ENCODE measurements at regions not wholly inside any gene's neighbourhood (a gene's known extent, or its start where the extent isn't known, plus 50 kb on each side); places are given as distances from the start of the nearest gene placed in this dataset.
"Not testable (repeated sequence)": the region's sequence is repeated elsewhere in the genome, so short reads cannot be mapped to it uniquely, and the experiment has no call there.

DNA sequence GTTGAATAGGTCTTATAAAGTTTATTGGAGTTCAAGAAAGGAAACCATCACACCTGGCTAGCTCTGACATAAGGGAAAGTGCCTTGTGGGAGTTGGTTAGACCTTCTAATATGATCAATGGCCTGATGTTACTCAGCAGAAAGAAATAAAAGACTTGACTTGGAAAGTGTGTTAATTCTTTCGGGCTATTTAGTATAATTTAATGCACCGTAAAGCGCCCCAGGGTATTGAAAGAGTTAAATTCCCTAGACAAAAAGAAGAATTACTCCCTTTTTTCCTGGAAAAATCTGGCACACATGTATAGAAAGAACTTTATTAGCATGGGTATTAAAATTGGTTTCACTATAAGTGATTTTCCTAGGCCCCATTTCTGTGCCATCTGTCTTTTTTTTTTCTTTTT lies 1125.7 kb upstream of the FLRT2 start:
- DNase-seq (ENCODE audit: low read depth in 3 of 3) = no peak

- no peak for DNase-seq (ENCODE audit: low read depth in 3 of 3)
These were observed 1120.5 kb upstream of the FLRT2 start for GRCh38 chr14:84409435-84409834.

DNA sequence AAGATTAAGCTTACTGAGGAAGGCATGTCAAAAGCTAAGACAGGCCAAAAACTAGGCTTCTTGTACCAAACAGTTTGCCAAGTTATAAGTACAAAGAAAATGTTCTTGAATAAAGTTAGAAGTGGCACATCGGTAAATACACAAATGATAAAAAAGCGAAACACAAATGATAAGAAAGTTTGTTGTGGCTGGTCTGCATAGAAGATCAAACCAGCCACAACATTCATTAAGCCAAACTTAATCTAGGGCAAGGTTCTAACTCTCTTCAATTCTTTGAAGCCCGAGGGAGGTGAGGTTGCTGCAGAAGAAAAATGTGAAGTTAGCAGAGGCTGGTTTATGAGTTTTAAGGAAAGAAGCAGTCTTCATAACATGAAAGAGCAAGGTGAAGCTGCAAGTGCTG lies 1119.6 kb upstream of the FLRT2 start:
- no peak for DNase-seq (ENCODE audit: low read depth in 3 of 3)

- no peak for DNase-seq (ENCODE audit: low read depth in 3 of 3)
These were observed 1109.7 kb upstream of the FLRT2 start for GRCh38 chr14:84420221-84420620.

DNA sequence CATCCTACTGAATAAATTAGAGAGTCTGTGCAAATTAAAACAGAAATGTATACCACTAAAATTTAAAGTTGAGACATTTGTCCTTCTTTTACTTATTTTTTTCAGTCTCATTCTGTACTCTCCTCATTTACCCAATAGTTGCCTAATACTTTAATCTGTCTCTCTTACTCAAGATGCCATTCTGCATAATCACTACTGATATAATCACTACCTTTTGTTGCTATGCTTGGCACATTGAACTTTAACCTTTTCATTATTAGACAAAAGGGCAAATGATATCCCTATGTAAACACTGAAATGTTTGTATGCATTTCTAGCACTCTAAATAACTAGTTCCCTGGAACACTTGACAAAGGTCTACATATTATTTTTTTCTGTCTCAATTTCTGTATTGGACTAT lies 1108.3 kb upstream of the FLRT2 start:
- no peak for DNase-seq (ENCODE audit: low read depth in 3 of 3)

GRCh38 chr14:84425968-84426367 lies 1104.0 kb upstream of the FLRT2 start:
- DNase-seq (ENCODE audit: low read depth in 3 of 3) = no peak

DNA sequence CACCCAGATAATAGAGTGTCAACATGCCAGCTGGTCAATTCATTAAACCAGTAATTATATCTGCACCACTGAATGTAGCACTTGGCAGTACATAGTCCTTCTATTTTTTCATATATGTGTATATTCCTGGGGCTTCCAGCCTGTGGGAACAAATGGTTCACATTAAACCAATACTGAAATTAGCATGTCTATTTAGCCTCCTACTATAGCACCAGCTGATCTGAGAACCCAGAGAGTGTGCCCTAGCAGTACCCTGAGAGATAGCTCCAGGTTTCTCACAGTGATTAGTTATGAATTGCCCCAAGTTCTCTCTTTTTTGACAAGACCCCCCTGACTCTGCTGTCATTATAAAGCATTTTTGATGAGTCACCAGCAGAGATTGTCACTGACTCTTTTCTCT lies 1097.3 kb upstream of the FLRT2 start:
- no peak for DNase-seq (ENCODE audit: low read depth in 3 of 3)

- DNase-seq (ENCODE audit: low read depth in 3 of 3) = no peak
These were observed 1096.0 kb upstream of the FLRT2 start for GRCh38 chr14:84433961-84434360.

GRCh38 chr14:84435820-84436324 lies 1094.1 kb upstream of the FLRT2 start:
- no peak for DNase-seq (ENCODE audit: low read depth in 3 of 3)

- DNase-seq (ENCODE audit: low read depth in 3 of 3) = no peak
These were observed 1093.4 kb upstream of the FLRT2 start for GRCh38 chr14:84436528-84436927.

- DNase-seq (ENCODE audit: low read depth in 3 of 3) = no peak
These were observed 1087.4 kb upstream of the FLRT2 start for GRCh38 chr14:84442521-84442920.

GRCh38 chr14:84445486-84445885 lies 1084.5 kb upstream of the FLRT2 start:
- no peak for DNase-seq (ENCODE audit: low read depth in 3 of 3)

GRCh38 chr14:84446250-84446649 lies 1083.7 kb upstream of the FLRT2 start:
- no peak for DNase-seq (ENCODE audit: low read depth in 3 of 3)

DNA sequence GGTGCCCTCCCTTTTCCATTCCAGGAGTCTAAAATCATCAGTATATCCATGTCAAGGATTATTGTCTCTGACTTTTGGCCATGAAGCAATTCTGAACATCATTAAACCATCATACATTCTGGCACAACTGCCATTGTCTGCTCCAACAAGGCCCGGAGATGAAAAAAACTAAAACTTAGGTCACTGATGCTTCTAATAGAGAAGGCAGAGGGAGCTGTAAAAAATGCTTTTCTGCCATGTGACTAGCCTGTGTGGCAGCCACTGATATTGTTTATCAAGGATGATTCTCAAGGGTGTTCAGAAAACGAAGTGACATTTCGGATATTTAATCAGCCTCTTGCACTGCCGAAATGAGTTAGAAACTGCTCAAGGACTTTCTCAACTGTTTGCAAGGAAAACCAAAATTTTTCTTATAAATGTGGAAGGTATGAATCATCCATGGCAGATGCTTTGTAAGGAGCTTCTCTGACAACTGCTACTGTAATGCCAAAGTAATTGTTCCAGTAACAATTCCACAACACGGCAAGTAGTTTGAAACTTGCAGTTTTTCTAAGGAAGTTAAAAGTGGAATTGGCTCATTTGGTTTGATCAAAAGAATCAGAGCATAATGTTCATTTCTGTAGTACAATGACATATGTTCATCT lies 1076.5 kb upstream of the FLRT2 start:
- no peak for DNase-seq (ENCODE audit: low read depth in 3 of 3)

GRCh38 chr14:84454114-84454513 lies 1075.8 kb upstream of the FLRT2 start:
- DNase-seq (ENCODE audit: low read depth in 3 of 3) = no peak

DNA sequence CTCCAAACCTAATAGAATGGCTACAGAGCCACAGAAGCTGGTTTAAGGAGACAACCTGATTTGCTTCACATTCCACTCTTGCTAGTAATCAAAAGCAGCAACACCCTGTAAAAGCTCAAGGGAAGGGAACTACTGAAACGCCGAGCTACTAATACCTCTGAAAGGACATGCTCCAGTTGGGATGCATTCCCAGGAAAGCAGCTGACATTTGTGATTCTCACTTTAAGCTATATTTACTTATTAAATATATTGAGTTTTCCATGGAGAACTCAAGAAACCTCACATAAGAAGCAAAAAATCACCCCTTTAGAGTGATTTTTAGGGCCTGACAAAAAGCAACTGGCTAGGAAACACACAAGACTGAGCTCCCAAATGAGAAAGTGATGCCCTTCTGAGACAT lies 1073.0 kb upstream of the FLRT2 start:
- no peak for DNase-seq (ENCODE audit: low read depth in 3 of 3)

DNA sequence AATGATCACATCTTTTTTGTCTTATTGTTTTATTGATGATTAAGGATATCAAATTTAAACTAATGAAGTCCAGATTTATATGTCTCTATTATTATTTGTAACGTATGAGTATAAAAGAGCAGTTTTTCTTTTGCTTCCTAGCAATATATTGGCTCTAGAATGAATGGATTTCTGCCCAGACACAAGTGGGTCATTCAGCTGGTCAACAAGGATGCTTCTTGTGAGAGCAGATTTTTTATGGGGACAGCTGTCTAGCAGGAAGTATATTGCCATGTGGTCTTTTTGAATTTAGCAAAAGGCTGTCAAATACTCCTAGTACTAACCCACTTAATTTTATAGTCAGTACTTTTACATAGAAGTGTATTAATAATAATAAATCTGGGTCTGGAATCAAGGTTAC lies 1071.1 kb upstream of the FLRT2 start:
- no peak for DNase-seq (ENCODE audit: low read depth in 3 of 3)

DNA sequence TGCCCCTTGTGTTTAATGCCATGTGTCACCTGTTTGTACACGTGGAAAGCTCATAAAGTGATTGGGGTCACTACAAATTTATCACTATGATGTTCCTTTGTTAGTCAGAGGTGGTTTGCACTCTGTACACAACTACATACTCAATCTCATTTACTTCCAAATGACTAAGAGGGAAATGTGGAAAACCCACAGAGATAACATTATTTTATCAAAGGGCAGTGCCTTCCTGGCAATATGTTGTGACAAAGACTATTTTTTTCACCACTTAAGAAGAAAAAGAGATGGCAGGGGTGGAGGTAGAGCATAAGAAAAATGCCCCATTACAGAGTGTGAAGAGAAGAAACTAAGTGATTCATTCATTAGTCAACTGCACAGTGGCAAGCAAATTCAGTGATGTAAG lies 1064.1 kb upstream of the FLRT2 start:
- DNase-seq (ENCODE audit: low read depth in 3 of 3) = no peak

- DNase-seq (ENCODE audit: low read depth in 3 of 3) = no peak
These were observed 1061.8 kb upstream of the FLRT2 start for GRCh38 chr14:84468153-84468552.

DNA sequence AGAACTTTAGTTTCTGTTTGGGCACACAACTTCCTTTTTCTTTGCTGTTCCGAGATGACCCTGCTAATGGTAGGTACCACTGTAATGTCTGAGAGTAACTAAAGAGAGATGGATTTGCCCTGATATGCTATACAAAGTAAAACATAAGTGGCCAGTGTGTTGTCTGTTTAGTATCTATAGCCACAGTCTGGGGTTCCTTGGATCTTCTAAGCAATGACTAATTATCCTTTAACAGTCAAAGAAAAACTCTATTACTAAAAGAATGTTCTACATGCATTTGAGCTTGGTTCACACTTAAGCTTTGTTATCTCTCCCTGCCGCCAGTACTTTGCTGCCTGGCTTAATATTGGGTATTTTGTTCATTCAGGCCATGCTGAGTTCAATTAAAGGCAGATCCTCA lies 1051.9 kb upstream of the FLRT2 start:
- no peak for DNase-seq (ENCODE audit: low read depth in 3 of 3)

- DNase-seq (ENCODE audit: low read depth in 3 of 3) = no peak
These were observed 1047.5 kb upstream of the FLRT2 start for GRCh38 chr14:84482256-84483071.

DNA sequence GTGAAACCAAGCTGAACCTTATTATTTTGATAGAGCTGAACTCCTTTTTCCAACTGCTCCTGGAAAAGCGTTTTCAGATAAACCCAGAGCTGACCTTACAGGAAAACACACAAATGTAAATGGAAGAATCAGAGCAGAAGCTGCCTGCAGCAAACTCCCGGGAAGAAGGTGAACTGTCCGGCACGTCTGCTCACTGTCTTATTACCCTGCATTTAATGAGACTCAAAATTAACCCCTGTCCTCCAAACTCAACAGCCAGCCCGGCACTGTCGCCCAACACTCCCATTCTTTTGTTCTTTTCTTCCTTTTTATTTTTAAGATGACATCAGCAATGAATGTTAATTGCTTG lies 1046.9 kb upstream of the FLRT2 start:
- DNase-seq (ENCODE audit: low read depth in 3 of 3) = no peak

DNA sequence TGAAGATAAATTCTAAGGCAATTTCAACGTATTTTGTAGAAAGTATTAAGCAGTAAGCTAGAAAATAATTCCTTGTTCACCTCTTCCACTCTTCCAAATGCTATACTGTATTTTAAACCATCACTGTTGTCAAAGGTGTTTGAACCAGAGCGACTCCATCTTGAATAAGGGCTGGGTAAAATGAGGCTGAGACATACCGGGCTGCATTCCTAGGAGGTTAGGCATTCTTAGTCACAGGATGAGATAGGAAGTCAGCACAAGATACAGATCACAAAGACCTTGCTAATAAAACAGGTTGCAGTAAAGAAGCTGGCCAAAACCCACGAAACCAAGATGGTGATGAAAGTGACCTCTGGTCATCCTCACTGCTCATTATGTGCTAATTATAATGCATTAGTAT lies 1045.7 kb upstream of the FLRT2 start:
- not testable (repeated sequence) for DNase-seq (ENCODE audit: low read depth in 3 of 3)
